Epithelial cell of esophagus (primary cell): ENCODE measurements at regions not wholly inside any gene's neighbourhood (a gene's known extent, or its start where the extent isn't known, plus 50 kb on each side); places are given as distances from the start of the nearest gene placed in this dataset.
"Not testable (repeated sequence)": the region's sequence is repeated elsewhere in the genome, so short reads cannot be mapped to it uniquely, and the experiment has no call there.

Source experiments
- DNase-seq: peaks from one replicate; pipeline ENCODE4 v3.0.0; 2010; ENCODE audit warnings: low read depth
- H3K4me3 ChIP-seq: 2 replicates; pipeline ENCODE4 v1.5.1; 2011; ENCODE audit warnings: mild to moderate bottlenecking, low read length, control low read depth
- CTCF ChIP-seq: IDR thresholded peaks from 2 replicates; pipeline ENCODE4 v1.5.1; 2011; ENCODE audit warnings: low read depth, mild to moderate bottlenecking, low read length, control low read depth, inconsistent platforms; ENCODE audit not compliant: insufficient read depth; ENCODE audit errors: missing control alignments

- no peak overlapping the region for H3K4me3 ChIP-seq
- DNase-seq = no peak
- TF ChIP-seq CTCF = no peak
Observed at GRCh38 chr9:102405218-102405867, 589.8 kb upstream of the CYLC2 start.

- no peak for DNase-seq
- no peak overlapping the region for H3K4me3 ChIP-seq
- no peak for TF ChIP-seq CTCF
Observed at GRCh38 chr9:102403514-102403913, 591.6 kb upstream of the CYLC2 start.

- TF ChIP-seq CTCF = no peak
- no peak overlapping the region for H3K4me3 ChIP-seq
- DNase-seq = no peak
Observed at GRCh38 chr9:102398205-102398604, 596.9 kb upstream of the CYLC2 start.

- H3K4me3 ChIP-seq, DNase-seq: not testable (repeated sequence)
Observed at GRCh38 chr9:102385620-102386019, 609.5 kb upstream of the CYLC2 start.

GRCh38 chr9:102362470-102363132, 624.2 kb upstream of the GRIN3A start:
- H3K4me3 ChIP-seq = no peak overlapping the region
- no peak for DNase-seq
- TF ChIP-seq CTCF = no peak

GRCh38 chr9:102360846-102361245, 622.4 kb upstream of the GRIN3A start:
- H3K4me3 ChIP-seq = no peak overlapping the region
- DNase-seq = no peak
- no peak for TF ChIP-seq CTCF

- TF ChIP-seq CTCF = no peak
- DNase-seq = no peak
- H3K4me3 ChIP-seq = no peak overlapping the region
Observed at GRCh38 chr9:102355982-102356381, 617.5 kb upstream of the GRIN3A start.
